Mesenchymal stem cell (in vitro differentiated cells and primary cell): ENCODE measurements at regions not wholly inside any gene's neighbourhood (a gene's known extent, or its start where the extent isn't known, plus 50 kb on each side); places are given as distances from the start of the nearest gene placed in this dataset.

Experiments
- DNase-seq: peaks from one replicate; pipeline ENCODE4 v3.0.0-alpha.2; 2013
- H2AFZ ChIP-seq: one replicate; pipeline ENCODE4 v1.6.1; 2013; ENCODE audit warnings: low read depth, mild to moderate bottlenecking, control low read depth, inconsistent platforms, low read length, moderate library complexity
- H2AK5ac ChIP-seq: 2 replicates; pipeline ENCODE4 v1.6.1; 2013; ENCODE audit warnings: low read length, moderate library complexity, mild to moderate bottlenecking, inconsistent platforms; ENCODE audit not compliant: severe bottlenecking
- H2BK120ac ChIP-seq: one replicate; pipeline ENCODE4 v1.6.1; 2013; ENCODE audit warnings: low read depth, mild to moderate bottlenecking, inconsistent platforms, low read length, moderate library complexity
- H2BK12ac ChIP-seq, 2 experiments: one replicate each; pipeline ENCODE4 v1.6.1; 2013; ENCODE audit warnings: inconsistent platforms in 2 of 2, low read length in 2 of 2, mild to moderate bottlenecking in 2 of 2, moderate library complexity in 2 of 2, control low read depth in 1 of 2
- H2BK15ac ChIP-seq: one replicate; pipeline ENCODE4 v1.6.1; 2013; ENCODE audit warnings: mild to moderate bottlenecking, low read depth, inconsistent platforms; ENCODE audit not compliant: poor library complexity, severe bottlenecking
- H2BK5ac ChIP-seq: 2 replicates; pipeline ENCODE4 v1.6.1; 2013; ENCODE audit warnings: low read depth, mild to moderate bottlenecking, low read length, control low read depth, inconsistent platforms; ENCODE audit not compliant: poor library complexity, severe bottlenecking
- H3K14ac ChIP-seq, 2 experiments: one replicate each; pipeline ENCODE4 v1.6.1; 2013; ENCODE audit warnings: inconsistent platforms in 2 of 2, low read length in 2 of 2, control low read depth in 1 of 2, mild to moderate bottlenecking in 1 of 2, moderate library complexity in 1 of 2
- H3K18ac ChIP-seq, 2 experiments: one replicate each; pipeline ENCODE4 v1.6.1; 2013; ENCODE audit warnings: inconsistent platforms in 2 of 2, low read length in 2 of 2, control low read depth in 1 of 2, low read depth in 1 of 2, mild to moderate bottlenecking in 1 of 2
- H3K23ac ChIP-seq, 2 experiments: one replicate each; pipeline ENCODE4 v1.6.1; 2013; ENCODE audit warnings: inconsistent platforms in 2 of 2, low read length in 2 of 2, mild to moderate bottlenecking in 2 of 2, moderate library complexity in 2 of 2, control low read depth in 1 of 2
- H3K27ac ChIP-seq: 2 replicates; pipeline ENCODE4 v1.5.1; 2013; ENCODE audit warnings: mild to moderate bottlenecking, moderate library complexity, low read length, control low read depth, inconsistent platforms; ENCODE audit not compliant: poor library complexity, severe bottlenecking
- H3K27me3 ChIP-seq, 2 experiments: 2 replicates each; pipeline versions ENCODE4 v1.6.1 to v1.7.0; 2013; ENCODE audit warnings: low read length in 2 of 2, mild to moderate bottlenecking in 2 of 2, moderate library complexity in 2 of 2, control low read depth in 1 of 2, inconsistent platforms in 1 of 2; ENCODE audit not compliant: control insufficient read depth in 1 of 2, insufficient read depth in 1 of 2
- H3K36me3 ChIP-seq, 2 experiments: 2 replicates each; pipeline versions ENCODE4 v1.6.1 to v1.7.0; 2013; ENCODE audit warnings: low read length in 2 of 2, control low read depth in 1 of 2, inconsistent platforms in 1 of 2, low read depth in 1 of 2, mild to moderate bottlenecking in 1 of 2; ENCODE audit not compliant: insufficient read depth in 2 of 2, control insufficient read depth in 1 of 2
- H3K4ac ChIP-seq, 2 experiments: one replicate each; pipeline ENCODE4 v1.6.1; 2013; ENCODE audit warnings: inconsistent platforms in 2 of 2, low read length in 2 of 2, mild to moderate bottlenecking in 2 of 2, moderate library complexity in 2 of 2, control low read depth in 1 of 2, low read depth in 1 of 2
- H3K4me1 ChIP-seq: 2 replicates; pipeline ENCODE4 v1.6.1; 2013; ENCODE audit warnings: low read depth, low read length, control low read depth; ENCODE audit not compliant: control insufficient read depth, insufficient read depth
- H3K4me2 ChIP-seq: 2 replicates; pipeline ENCODE4 v1.6.1; 2013; ENCODE audit warnings: low read length, mild to moderate bottlenecking, inconsistent platforms; ENCODE audit not compliant: poor library complexity, severe bottlenecking
- H3K4me3 ChIP-seq, 2 experiments: 2 replicates each; pipeline versions ENCODE4 v1.5.1 to v1.7.0; 2013; ENCODE audit warnings: low read length in 2 of 2, mild to moderate bottlenecking in 2 of 2, control low read depth in 1 of 2, low read depth in 1 of 2; ENCODE audit not compliant: insufficient read depth in 1 of 2
- H3K79me1 ChIP-seq: replicated peaks from 2 replicates; pipeline ENCODE4 v1.6.1; 2013; ENCODE audit warnings: mild to moderate bottlenecking, control low read depth, low read length, inconsistent platforms; ENCODE audit not compliant: poor library complexity, severe bottlenecking
- H3K9ac ChIP-seq: 2 replicates; pipeline ENCODE4 v1.7.0; 2013; ENCODE audit warnings: mild to moderate bottlenecking, low read length, moderate library complexity
- H3K9me3 ChIP-seq: 2 replicates; pipeline ENCODE4 v1.7.0; 2013; ENCODE audit warnings: mild to moderate bottlenecking, low read length; ENCODE audit not compliant: control insufficient read depth
- H4K8ac ChIP-seq: one replicate; pipeline ENCODE4 v1.6.1; 2013; ENCODE audit warnings: inconsistent platforms, mild to moderate bottlenecking, low read length, moderate library complexity
- H4K91ac ChIP-seq: one replicate; pipeline ENCODE4 v1.6.1; 2013; ENCODE audit warnings: mild to moderate bottlenecking, low read length, inconsistent platforms
- WGBS: methylation state at CpG from one replicate; pipeline ENCODE4 v1.1.7; 2013; ENCODE audit warnings: mixed read lengths; 5-methylcytosine and 5-hydroxymethylcytosine counted together

DNA sequence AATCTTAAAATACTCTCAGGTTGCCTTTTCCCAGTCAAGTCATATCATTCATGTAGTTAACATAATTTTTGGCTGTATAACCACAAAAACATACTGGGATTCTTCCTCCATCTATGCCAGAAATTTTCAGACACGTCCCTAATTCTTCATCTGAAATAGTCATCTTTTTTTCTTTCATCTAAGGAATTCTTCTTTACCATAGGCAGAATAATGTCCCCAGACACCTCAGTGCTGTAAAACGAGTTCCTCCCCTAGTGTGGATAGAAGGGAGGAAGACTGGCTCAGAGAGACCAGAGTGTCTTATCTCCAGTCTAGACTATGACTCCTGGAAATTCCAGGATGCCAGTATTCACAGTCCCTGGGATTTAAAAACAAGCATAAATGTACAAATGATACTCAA lies 127.8 kb downstream of the MREG start:
- Histone ChIP-seq H3K79me1 (no peaks in the 10 kb centered on the region), H3K9me3 (peaks cover 3% of the 10 kb centered on the region), H3K27me3 (no peaks in the 10 kb centered on the region), H2BK15ac (no peak overlapping the region), H2AK5ac (no peak overlapping the region), H3K9ac (peak overlapping the region; percentile 86), H3K36me3 (no peaks in the 10 kb centered on the region), H3K4me2 (no peak overlapping the region), H3K4me3 (no peak overlapping the region), H4K8ac (no peak overlapping the region), H2BK120ac (no peak overlapping the region), H4K91ac (no peak overlapping the region), H3K23ac (no peak overlapping the region), H3K14ac (no peak overlapping the region), H3K4me1 (peaks cover 1% of the 10 kb centered on the region), H2AFZ (no peak overlapping the region), H2BK12ac (no peak overlapping the region), H3K27ac (no peak overlapping the region), H3K18ac (no peak overlapping the region), H2BK5ac (no peak overlapping the region), H3K4ac (no peak overlapping the region)
- 79% methylated on average over 2 of the region's 2 CpGs for WGBS
- DNase-seq, result no peak

DNA sequence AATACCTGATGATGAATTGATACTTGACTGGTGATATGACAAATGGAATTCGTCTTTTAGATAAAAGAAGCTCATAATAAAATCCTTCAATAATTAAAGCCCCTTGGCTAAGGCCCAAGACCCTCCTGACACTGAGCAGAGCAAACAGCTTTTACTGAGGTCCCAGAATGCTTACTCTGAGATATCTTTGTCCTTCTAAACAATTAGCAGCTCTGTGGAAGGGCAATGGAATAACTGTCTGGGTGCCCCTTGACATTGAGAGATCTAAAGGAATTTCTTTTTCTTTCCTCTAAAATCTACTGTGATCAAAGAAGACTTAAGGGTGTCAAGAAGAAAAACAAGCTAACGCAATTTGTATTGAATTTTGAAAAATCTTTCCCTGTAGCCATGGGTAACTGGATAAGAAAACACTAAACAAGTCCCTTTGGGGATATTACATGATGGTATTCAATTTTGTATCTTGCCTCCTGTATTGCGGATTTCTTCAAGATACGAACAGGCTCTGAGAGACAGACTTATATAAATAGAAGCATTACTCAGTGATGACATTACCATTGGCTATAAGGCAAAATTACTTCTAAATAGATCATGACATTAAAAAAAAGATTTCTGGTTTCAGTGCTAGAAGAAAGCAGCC lies 128.8 kb downstream of the MREG start:
- Histone ChIP-seq H3K4ac (no peak overlapping the region), H3K4me1 (peaks cover 1% of the 10 kb centered on the region), H2BK15ac (no peak overlapping the region), H3K14ac (no peak overlapping the region), H3K79me1 (no peaks in the 10 kb centered on the region), H3K9ac (peak overlapping the region; percentile 86), H3K23ac (no peak overlapping the region), H3K36me3 (no peaks in the 10 kb centered on the region), H2AK5ac (no peak overlapping the region), H3K27ac (no peak overlapping the region), H4K91ac (no peak overlapping the region), H4K8ac (no peak overlapping the region), H2AFZ (no peak overlapping the region), H3K18ac (no peak overlapping the region), H3K4me2 (no peak overlapping the region), H2BK12ac (no peak overlapping the region), H2BK5ac (no peak overlapping the region), H3K27me3 (no peaks in the 10 kb centered on the region), H3K4me3 (no peak overlapping the region), H3K9me3 (peaks cover 3% of the 10 kb centered on the region), H2BK120ac (no peak overlapping the region)
- no peak for DNase-seq
- 100% methylated on average over 1 of the region's 4 CpGs for WGBS

DNA sequence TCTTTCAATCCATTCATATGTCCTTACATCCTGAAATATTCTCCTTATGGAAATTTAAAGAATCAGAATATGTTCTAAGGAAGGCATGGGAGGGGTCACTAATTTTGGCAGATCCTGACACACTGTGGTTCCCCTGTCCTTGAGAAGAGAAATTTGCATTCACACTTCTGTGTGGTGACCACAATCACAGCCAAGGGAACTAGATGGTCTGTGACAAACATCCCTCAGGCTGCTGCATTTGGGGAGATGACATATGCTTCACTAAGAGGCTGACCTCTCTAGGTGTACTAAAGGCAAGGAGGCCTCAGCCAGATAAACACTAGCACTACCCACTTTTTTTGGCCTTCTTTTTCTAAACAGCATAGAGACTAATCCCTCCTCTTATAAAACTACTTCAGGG lies 129.6 kb downstream of the MREG start:
- no peak overlapping the region for H3K4ac ChIP-seq
- no peak overlapping the region for H4K8ac ChIP-seq
- H3K27ac ChIP-seq, result no peak overlapping the region
- no peaks in the 10 kb centered on the region for H3K27me3 ChIP-seq
- H2AFZ ChIP-seq, result no peak overlapping the region
- no peaks in the 10 kb centered on the region for H3K79me1 ChIP-seq
- H2BK120ac ChIP-seq, result no peak overlapping the region
- H2BK5ac ChIP-seq, result no peak overlapping the region
- H3K9me3 ChIP-seq, result peaks cover 3% of the 10 kb centered on the region
- peak overlapping the region; percentile 6 for H2AK5ac ChIP-seq
- H2BK15ac ChIP-seq, result no peak overlapping the region
- H2BK12ac ChIP-seq, result peak overlapping the region in 1 of 2 experiments; percentile 56
- peak overlapping the region in 1 of 2 experiments; percentile 13 for H3K14ac ChIP-seq
- no peak overlapping the region for H3K23ac ChIP-seq
- H3K4me2 ChIP-seq, result no peak overlapping the region
- H3K4me3 ChIP-seq, result no peak overlapping the region
- H3K9ac ChIP-seq, result peak overlapping the region; percentile 86
- no peaks in the 10 kb centered on the region for H3K36me3 ChIP-seq
- H4K91ac ChIP-seq, result no peak overlapping the region
- H3K18ac ChIP-seq, result no peak overlapping the region
- H3K4me1 ChIP-seq, result peaks cover 1% of the 10 kb centered on the region
- no peak for DNase-seq

DNA sequence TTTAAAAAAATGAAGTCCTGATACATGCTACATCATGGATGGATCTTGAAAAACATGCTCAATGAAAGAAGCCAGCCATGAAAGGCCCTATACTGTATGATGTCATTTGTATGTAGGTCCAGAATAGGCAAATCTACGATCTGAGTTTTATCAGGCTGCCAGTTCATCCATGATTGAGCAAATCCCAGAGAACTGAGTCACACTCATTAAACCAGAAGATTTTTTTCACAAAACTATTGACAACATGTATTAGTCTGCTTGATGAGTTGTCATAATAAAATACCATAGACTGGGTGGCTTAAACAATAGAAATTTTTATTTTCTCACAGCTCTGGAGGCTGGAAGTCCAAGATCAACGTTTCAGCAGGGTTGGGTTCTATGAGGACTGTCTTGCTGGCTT lies 130.7 kb downstream of the MREG start:
- no peak overlapping the region for H2BK120ac ChIP-seq
- H2BK15ac ChIP-seq, result no peak overlapping the region
- no peak overlapping the region for H3K27ac ChIP-seq
- no peak overlapping the region for H4K91ac ChIP-seq
- no peak overlapping the region for H3K18ac ChIP-seq
- H2BK12ac ChIP-seq, result no peak overlapping the region
- H2BK5ac ChIP-seq, result no peak overlapping the region
- no peaks in the 10 kb centered on the region for H3K36me3 ChIP-seq
- peaks cover 3% of the 10 kb centered on the region for H3K9me3 ChIP-seq
- H3K4me1 ChIP-seq, result peaks cover 1% of the 10 kb centered on the region
- H3K4me3 ChIP-seq, result no peak overlapping the region
- no peak overlapping the region for H2AFZ ChIP-seq
- H3K23ac ChIP-seq, result no peak overlapping the region
- H2AK5ac ChIP-seq, result no peak overlapping the region
- no peak overlapping the region for H3K4ac ChIP-seq
- no peaks in the 10 kb centered on the region for H3K27me3 ChIP-seq
- H3K9ac ChIP-seq, result no peak overlapping the region
- no peaks in the 10 kb centered on the region for H3K79me1 ChIP-seq
- no peak for DNase-seq
- H3K4me2 ChIP-seq, result no peak overlapping the region
- no peak overlapping the region for H4K8ac ChIP-seq
- 79% methylated on average over 1 of the region's 2 CpGs for WGBS
- no peak overlapping the region for H3K14ac ChIP-seq
